Chondrocyte (in vitro differentiated cells): ENCODE measurements at regions not wholly inside any gene's neighbourhood (a gene's known extent, or its start where the extent isn't known, plus 50 kb on each side); places are given as distances from the start of the nearest gene placed in this dataset.

Source experiments
- DNase-seq: peaks from one replicate; pipeline ENCODE4 v3.0.0; 2021; ENCODE audit warnings: mixed read lengths, low spot score
- H3K27ac Mint-ChIP-seq: one replicate; pipeline ENCODE4 v1.8.0; 2021; ENCODE audit warnings: mild to moderate bottlenecking, moderate library complexity, mixed read lengths; ENCODE audit not compliant: unreplicated experiment
- H3K27me3 Mint-ChIP-seq: 2 replicates; pipeline ENCODE4 v1.8.0; 2021; ENCODE audit warnings: low read depth, mixed read lengths
- H3K36me3 Mint-ChIP-seq: 2 replicates; pipeline ENCODE4 v1.8.0; 2021; ENCODE audit warnings: low read depth, mixed read lengths
- H3K4me1 Mint-ChIP-seq: 2 replicates; pipeline ENCODE4 v1.8.0; 2021; ENCODE audit warnings: low read depth, mild to moderate bottlenecking, mixed read lengths
- H3K4me3 Mint-ChIP-seq: one replicate; pipeline ENCODE4 v1.8.0; 2021; ENCODE audit warnings: mild to moderate bottlenecking, moderate library complexity, mixed read lengths; ENCODE audit not compliant: unreplicated experiment
- H3K9me3 Mint-ChIP-seq: 2 replicates; pipeline ENCODE4 v1.8.0; 2021; ENCODE audit warnings: low read depth, mixed read lengths
- TF ChIP-seq, protein P1 (sequence below): fragments of 200-600 bp; sonication (generic); IDR thresholded peaks from 2 replicates; pipeline ENCODE4 v1.5.0; 2021; ENCODE audit warnings: antibody characterized with exemption, mild to moderate bottlenecking, moderate library complexity

GRCh38 chr6:159564456-159564855, 128.6 kb downstream of the SOD2 start:
- peaks cover 8% of the 10 kb centered on the region for H3K4me1 Mint-ChIP-seq
- H3K27me3 Mint-ChIP-seq = peaks cover 6% of the 10 kb centered on the region
- peaks cover 1% of the 10 kb centered on the region for H3K36me3 Mint-ChIP-seq
- peaks cover 3% of the 10 kb centered on the region for H3K9me3 Mint-ChIP-seq
- H3K27ac Mint-ChIP-seq = no peak overlapping the region
- TF ChIP-seq, protein P1, sequence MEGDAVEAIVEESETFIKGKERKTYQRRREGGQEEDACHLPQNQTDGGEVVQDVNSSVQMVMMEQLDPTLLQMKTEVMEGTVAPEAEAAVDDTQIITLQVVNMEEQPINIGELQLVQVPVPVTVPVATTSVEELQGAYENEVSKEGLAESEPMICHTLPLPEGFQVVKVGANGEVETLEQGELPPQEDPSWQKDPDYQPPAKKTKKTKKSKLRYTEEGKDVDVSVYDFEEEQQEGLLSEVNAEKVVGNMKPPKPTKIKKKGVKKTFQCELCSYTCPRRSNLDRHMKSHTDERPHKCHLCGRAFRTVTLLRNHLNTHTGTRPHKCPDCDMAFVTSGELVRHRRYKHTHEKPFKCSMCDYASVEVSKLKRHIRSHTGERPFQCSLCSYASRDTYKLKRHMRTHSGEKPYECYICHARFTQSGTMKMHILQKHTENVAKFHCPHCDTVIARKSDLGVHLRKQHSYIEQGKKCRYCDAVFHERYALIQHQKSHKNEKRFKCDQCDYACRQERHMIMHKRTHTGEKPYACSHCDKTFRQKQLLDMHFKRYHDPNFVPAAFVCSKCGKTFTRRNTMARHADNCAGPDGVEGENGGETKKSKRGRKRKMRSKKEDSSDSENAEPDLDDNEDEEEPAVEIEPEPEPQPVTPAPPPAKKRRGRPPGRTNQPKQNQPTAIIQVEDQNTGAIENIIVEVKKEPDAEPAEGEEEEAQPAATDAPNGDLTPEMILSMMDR = no peak
- H3K4me3 Mint-ChIP-seq = no peak overlapping the region
- DNase-seq = no peak

DNA sequence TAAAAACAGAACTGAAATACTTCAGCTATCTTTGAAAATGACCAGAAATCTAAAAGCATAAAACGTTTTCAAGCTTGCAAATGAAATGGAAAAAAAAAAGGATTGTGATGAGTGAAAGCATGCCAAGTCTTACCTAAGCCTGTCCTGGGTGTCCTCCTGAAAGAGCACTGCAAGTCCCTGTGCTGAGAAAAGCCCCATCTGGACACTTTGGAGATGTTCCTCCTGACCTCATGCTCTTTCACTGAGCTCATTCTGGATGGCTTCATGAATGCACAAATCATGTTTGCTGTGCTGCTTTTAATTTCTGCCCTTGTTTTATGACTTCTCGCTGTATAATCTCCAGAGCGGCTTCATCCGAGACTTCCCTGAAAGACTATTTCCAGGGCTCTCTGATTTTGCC, 136.0 kb downstream of the SOD2 start:
- H3K27me3 Mint-ChIP-seq = peaks cover 26% of the 10 kb centered on the region
- H3K9me3 Mint-ChIP-seq = no peaks in the 10 kb centered on the region
- no peak overlapping the region for H3K4me3 Mint-ChIP-seq

GRCh38 chr6:159555082-159555875, 137.8 kb downstream of the SOD2 start:
- H3K4me3 Mint-ChIP-seq = no peak overlapping the region
- no peak for DNase-seq
- H3K27ac Mint-ChIP-seq = no peak overlapping the region
- TF ChIP-seq, protein P1 = no peak
- H3K4me1 Mint-ChIP-seq = no peaks in the 10 kb centered on the region
- peaks cover 31% of the 10 kb centered on the region for H3K27me3 Mint-ChIP-seq
- H3K36me3 Mint-ChIP-seq = no peaks in the 10 kb centered on the region
- H3K9me3 Mint-ChIP-seq = no peaks in the 10 kb centered on the region

More for the DNA sequence above, 136.0 kb downstream of the SOD2 start:
- TF ChIP-seq, protein P1 = no peak
- Mint-ChIP-seq H3K27ac (no peak overlapping the region), H3K36me3 (no peaks in the 10 kb centered on the region), H3K4me1 (no peaks in the 10 kb centered on the region)
- no peak for DNase-seq

- Mint-ChIP-seq H3K4me3 (no peak overlapping the region), H3K9me3 (no peaks in the 10 kb centered on the region), H3K4me1 (no peaks in the 10 kb centered on the region), H3K27ac (no peak overlapping the region), H3K36me3 (no peaks in the 10 kb centered on the region), H3K27me3 (peaks cover 20% of the 10 kb centered on the region)
- no peak for DNase-seq
- TF ChIP-seq, protein P1 = no peak
Observed at GRCh38 chr6:159541296-159541695, 151.7 kb downstream of the SOD2 start.

- no peaks in the 10 kb centered on the region for H3K36me3 Mint-ChIP-seq
- no peak overlapping the region for H3K27ac Mint-ChIP-seq
- H3K27me3 Mint-ChIP-seq = peaks cover 22% of the 10 kb centered on the region
- no peaks in the 10 kb centered on the region for H3K9me3 Mint-ChIP-seq
- no peak overlapping the region for H3K4me3 Mint-ChIP-seq
- DNase-seq = no peak
- no peaks in the 10 kb centered on the region for H3K4me1 Mint-ChIP-seq
- TF ChIP-seq, protein P1 = no peak
Observed at GRCh38 chr6:159540883-159541282, 152.2 kb downstream of the SOD2 start.
